B cell (primary cell): ENCODE measurements at regions not wholly inside any gene's neighbourhood (a gene's known extent, or its start where the extent isn't known, plus 50 kb on each side); places are given as distances from the start of the nearest gene placed in this dataset.

Source experiments
- ATAC-seq: fragments of 200-7000 bp; cut with Tn5 transposase; one replicate; pipeline ENCODE4 v1.10.0; 2021; ENCODE audit warnings: low read depth, mild to moderate bottlenecking, moderate number of reproducible peaks, moderate library complexity
- CTCF ChIA-PET: fragments of 350-600 bp; sonication (Branson Sonifier 250); formaldehyde crosslinking; loops from one replicate; lab custom pipeline; 2021; ENCODE audit warnings: antibody characterized with exemption, inconsistent platforms; lab: Charles Lee
- POLR2A ChIA-PET: fragments of 350-600 bp; sonication (Branson Sonifier 250); formaldehyde crosslinking; loops from one replicate; lab custom pipeline; 2021; ENCODE audit warnings: antibody characterized with exemption; lab: Charles Lee
- DNase-seq: peaks from one replicate; pipeline ENCODE4 v3.0.0; 2013
- H2AFZ ChIP-seq: 2 replicates; pipeline ENCODE4 v1.6.1; 2012; ENCODE audit warnings: mild to moderate bottlenecking, low read depth, low read length; ENCODE audit not compliant: insufficient read depth, poor library complexity, severe bottlenecking
- H3K27ac ChIP-seq, 2 donors: 1 replicate in 1 of 2; 2 replicates in 1 of 2; pipeline ENCODE4 v1.5.1; 2012 to 2013; ENCODE audit warnings: low read length in 2 of 2, mild to moderate bottlenecking in 2 of 2, moderate library complexity in 1 of 2
- H3K27me3 ChIP-seq, 4 experiments: fragments of 200-600 bp in 1 of 4; sonication (generic) in 1 of 4; replicated peaks in 1 of 4; 1 replicate in 2 of 4; 2 replicates in 2 of 4; pipeline versions ENCODE4 v1.6.1 to v1.7.0; 2013 to 2016; ENCODE audit warnings: low read length in 3 of 4, mild to moderate bottlenecking in 2 of 4, mixed read lengths in 1 of 4, moderate library complexity in 1 of 4; ENCODE audit not compliant: insufficient read depth in 4 of 4, control insufficient read depth in 3 of 4; ENCODE audit errors: control extremely low read depth in 1 of 4
- H3K36me3 ChIP-seq, 2 experiments: replicated peaks in 1 of 2; 1 replicate in 1 of 2; 2 replicates in 1 of 2; pipeline versions ENCODE4 v1.6.1 to v1.7.1; 2013; ENCODE audit warnings: low read length in 1 of 2; ENCODE audit not compliant: insufficient read depth in 2 of 2, control insufficient read depth in 1 of 2; ENCODE audit errors: control extremely low read depth in 1 of 2, extremely low read depth in 1 of 2
- H3K4me1 ChIP-seq, 2 donors: fragments of 200-600 bp in 1 of 2; sonication (generic) in 1 of 2; 1 replicate in 1 of 2; 2 replicates in 1 of 2; pipeline versions ENCODE4 v1.5.1 to v1.6.1; 2013 to 2017; ENCODE audit warnings: low read length in 2 of 2; ENCODE audit not compliant: control insufficient read depth in 2 of 2, insufficient read depth in 2 of 2
- H3K4me2 ChIP-seq: replicated peaks from 2 replicates; pipeline ENCODE3; 2012; ENCODE audit warnings: mild to moderate bottlenecking, low read depth, low read length; ENCODE audit not compliant: poor library complexity, severe bottlenecking
- H3K4me3 ChIP-seq, 5 experiments: fragments of 200-600 bp in 1 of 5; sonication (generic) in 1 of 5; 1 replicate in 3 of 5; 2 replicates in 2 of 5; pipeline versions ENCODE4 v1.5.1 to v1.7.0; 2011 to 2016; ENCODE audit warnings: low read length in 4 of 5, mild to moderate bottlenecking in 4 of 5, low read depth in 2 of 5, control low read depth in 1 of 5, moderate library complexity in 1 of 5; ENCODE audit not compliant: insufficient read depth in 1 of 5; ENCODE audit errors: control extremely low read depth in 1 of 5, extremely low read depth in 1 of 5
- H3K79me2 ChIP-seq: fragments of 200-600 bp; sonication (generic); one replicate; pipeline ENCODE4 v1.6.0; 2016; ENCODE audit warnings: low read length; ENCODE audit not compliant: control insufficient read depth, insufficient read depth
- H3K9ac ChIP-seq: fragments of 200-600 bp; sonication (generic); 2 replicates; pipeline ENCODE4 v1.6.1; 2017; ENCODE audit warnings: mild to moderate bottlenecking, low read length, moderate library complexity
- H3K9me3 ChIP-seq, 3 donors: one replicate each; pipeline versions ENCODE4 v1.6.1 to v1.7.1; 2013; ENCODE audit warnings: low read length in 2 of 3; ENCODE audit not compliant: control insufficient read depth in 2 of 3, insufficient read depth in 1 of 3; ENCODE audit errors: control extremely low read depth in 1 of 3
- H4K20me1 ChIP-seq: 2 replicates; pipeline ENCODE4 v1.6.0; 2012; ENCODE audit warnings: mild to moderate bottlenecking, low read length; ENCODE audit not compliant: insufficient read depth, control insufficient read depth, poor library complexity, severe bottlenecking
- H3K27ac Mint-ChIP-seq: one replicate; pipeline ENCODE4 v1.8.0; 2021; ENCODE audit warnings: mixed read lengths
- H3K27me3 Mint-ChIP-seq: one replicate; pipeline ENCODE4 v1.8.0; 2021; ENCODE audit warnings: mixed read lengths
- H3K4me1 Mint-ChIP-seq: one replicate; pipeline ENCODE4 v1.8.0; 2021; ENCODE audit warnings: mixed read lengths
- H3K4me3 Mint-ChIP-seq: one replicate; pipeline ENCODE4 v1.8.0; 2021; ENCODE audit warnings: mixed read lengths
- H3K9me3 Mint-ChIP-seq: one replicate; pipeline ENCODE4 v1.8.0; 2022; ENCODE audit warnings: mixed read lengths; ENCODE audit not compliant: insufficient read depth
- EZH2 ChIP-seq: IDR thresholded peaks from 2 replicates; pipeline ENCODE4 v1.6.1; 2012; ENCODE audit warnings: borderline replicate concordance, low read depth, mild to moderate bottlenecking, moderate library complexity, low read length; ENCODE audit not compliant: insufficient read depth, poor library complexity, severe bottlenecking
- WGBS: methylation state at CpG from one replicate; pipeline ENCODE4 v1.1.5; 2013; ENCODE audit warnings: missing lambda C conversion rate; ENCODE audit not compliant: insufficient coverage; 5-methylcytosine and 5-hydroxymethylcytosine counted together
- intact Hi-C: fragments of 100-400 bp; cut with micrococcal nuclease; formaldehyde crosslinking; loops from one replicate; pipeline ENCODE4 v1.10.0; 2022
- TF ChIP-seq, protein P1 (sequence below): fragments of 200-600 bp; IDR thresholded peaks from one replicate; pipeline ENCODE4 v1.8.0; 2022; ENCODE audit warnings: antibody characterized with exemption, mild to moderate bottlenecking

GRCh38 chr7:42753811-42754363 lies 158.0 kb downstream of the C7orf25 start:
- Histone ChIP-seq H3K27me3 (no peaks in the 10 kb centered on the region), H3K79me2 (no peaks in the 10 kb centered on the region), H3K4me3 (no peak overlapping the region), H4K20me1 (no peaks in the 10 kb centered on the region), H3K36me3 (no peaks in the 10 kb centered on the region), H3K4me1 (no peaks in the 10 kb centered on the region), H2AFZ (no peak overlapping the region), H3K9me3 (no peaks in the 10 kb centered on the region), H3K9ac (no peak overlapping the region), H3K27ac (no peak overlapping the region), H3K4me2 (no peak overlapping the region)
- ATAC-seq (no peak), DNase-seq (no peak)
- Mint-ChIP-seq H3K4me3 (no peak overlapping the region), H3K9me3 (peaks cover 4% of the 10 kb centered on the region), H3K27me3 (peaks cover 8% of the 10 kb centered on the region), H3K27ac (no peak overlapping the region), H3K4me1 (no peaks in the 10 kb centered on the region)
- ChIA-PET POLR2A (no interaction called here), CTCF (no interaction called here)
- WGBS, result 69% methylated on average over 3 of the region's 3 CpGs
- TF ChIP-seq, protein P1, sequence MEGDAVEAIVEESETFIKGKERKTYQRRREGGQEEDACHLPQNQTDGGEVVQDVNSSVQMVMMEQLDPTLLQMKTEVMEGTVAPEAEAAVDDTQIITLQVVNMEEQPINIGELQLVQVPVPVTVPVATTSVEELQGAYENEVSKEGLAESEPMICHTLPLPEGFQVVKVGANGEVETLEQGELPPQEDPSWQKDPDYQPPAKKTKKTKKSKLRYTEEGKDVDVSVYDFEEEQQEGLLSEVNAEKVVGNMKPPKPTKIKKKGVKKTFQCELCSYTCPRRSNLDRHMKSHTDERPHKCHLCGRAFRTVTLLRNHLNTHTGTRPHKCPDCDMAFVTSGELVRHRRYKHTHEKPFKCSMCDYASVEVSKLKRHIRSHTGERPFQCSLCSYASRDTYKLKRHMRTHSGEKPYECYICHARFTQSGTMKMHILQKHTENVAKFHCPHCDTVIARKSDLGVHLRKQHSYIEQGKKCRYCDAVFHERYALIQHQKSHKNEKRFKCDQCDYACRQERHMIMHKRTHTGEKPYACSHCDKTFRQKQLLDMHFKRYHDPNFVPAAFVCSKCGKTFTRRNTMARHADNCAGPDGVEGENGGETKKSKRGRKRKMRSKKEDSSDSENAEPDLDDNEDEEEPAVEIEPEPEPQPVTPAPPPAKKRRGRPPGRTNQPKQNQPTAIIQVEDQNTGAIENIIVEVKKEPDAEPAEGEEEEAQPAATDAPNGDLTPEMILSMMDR, result no peak
- TF ChIP-seq EZH2, result no peak
- intact Hi-C loops, result no loop called here

GRCh38 chr7:42753367-42753766 lies 158.5 kb downstream of the C7orf25 start:
- peaks cover 8% of the 10 kb centered on the region for H3K27me3 Mint-ChIP-seq
- no CpG with 5 or more reads among the region's 2 CpGs for WGBS
- POLR2A ChIA-PET, result no interaction called here

More at GRCh38 chr7:42753367-42753766, 158.5 kb downstream of the C7orf25 start:
- no peak overlapping the region for H3K4me3 ChIP-seq
- H3K4me2 ChIP-seq, result no peak overlapping the region
- H3K9me3 ChIP-seq, result no peaks in the 10 kb centered on the region
- Mint-ChIP-seq H3K27ac (no peak overlapping the region), H3K4me1 (no peaks in the 10 kb centered on the region), H3K4me3 (no peak overlapping the region), H3K9me3 (peaks cover 4% of the 10 kb centered on the region)
- H3K9ac ChIP-seq, result no peak overlapping the region
- intact Hi-C loops, result no loop called here
- no peak for ATAC-seq
- TF ChIP-seq, protein P1, result no peak
- TF ChIP-seq EZH2, result no peak
- no peaks in the 10 kb centered on the region for H4K20me1 ChIP-seq
- H3K79me2 ChIP-seq, result no peaks in the 10 kb centered on the region
- H2AFZ ChIP-seq, result no peak overlapping the region
- H3K27ac ChIP-seq, result no peak overlapping the region
- H3K27me3 ChIP-seq, result no peaks in the 10 kb centered on the region
- no peaks in the 10 kb centered on the region for H3K4me1 ChIP-seq
- DNase-seq, result no peak
- H3K36me3 ChIP-seq, result no peaks in the 10 kb centered on the region
- CTCF ChIA-PET, result no interaction called here
